A549 (cell line): ENCODE measurements at regions not wholly inside any gene's neighbourhood (a gene's known extent, or its start where the extent isn't known, plus 50 kb on each side); places are given as distances from the start of the nearest gene placed in this dataset.

Experiments
- ATAC-seq, 2 experiments: fragments of 200-7000 bp in 1 of 2; fragments of >200 bp in 1 of 2; cut with Nextera tagmentation in 1 of 2; cut with Tn5 transposase in 1 of 2; 3 replicates each; pipeline versions ENCODE4 v1.8.0 to v1.9.1; 2018 to 2020; ENCODE audit warnings: mild to moderate bottlenecking in 1 of 2, moderate library complexity in 1 of 2
- CTCF ChIA-PET: fragments of 300-600 bp; sonication (Branson Sonifier 250); formaldehyde crosslinking; extraction: SDS; loops from one replicate; lab custom pipeline; 2021; ENCODE audit warnings: antibody characterized with exemption, inconsistent platforms; lab: Yijun Ruan, JAX
- POLR2A ChIA-PET: fragments of 350-600 bp; formaldehyde crosslinking; extraction: SDS; loops from one replicate; lab custom pipeline; 2021; ENCODE audit warnings: antibody characterized with exemption, inconsistent platforms; lab: Yijun Ruan, JAX
- DNase-seq, 2 experiments: peaks; one replicate each; pipeline versions ENCODE4 v3.0.0 to v3.0.0-alpha.2; 2011 to 2016; ENCODE audit warnings: low read depth in 1 of 2, low spot score in 1 of 2
- FAIRE-seq: peaks from 2 replicates; lab custom pipeline; 2011; peaks lifted over from hg19 to GRCh38; lab: Jason Lieb, UNC
- H3K27ac ChIP-seq, 2 experiments: fragments of >200 bp; sonication (Bioruptor Twin); formaldehyde crosslinking; 3 replicates each; pipeline ENCODE4 v1.5.1; 2016 to 2017
- H3K4me1 ChIP-seq: fragments of >200 bp; sonication (Bioruptor Twin); formaldehyde crosslinking; 3 replicates; pipeline ENCODE4 v1.6.1; 2016
- H3K4me2 ChIP-seq: fragments of >200 bp; sonication (Bioruptor Twin); formaldehyde crosslinking; 3 replicates; pipeline ENCODE4 v1.6.1; 2016
- H3K4me3 ChIP-seq: fragments of >200 bp; sonication (Bioruptor Twin); formaldehyde crosslinking; 3 replicates; pipeline ENCODE4 v1.5.1; 2016
- H3K9me3 ChIP-seq: fragments of >200 bp; sonication (Bioruptor Twin); formaldehyde crosslinking; 3 replicates; pipeline ENCODE4 v1.6.1; 2016
- BCL3 ChIP-seq: fragments of >200 bp; sonication (Bioruptor Twin); formaldehyde crosslinking; IDR thresholded peaks from 3 replicates; pipeline ENCODE4 v1.6.1; 2016
- EP300 ChIP-seq, 2 experiments: fragments of >200 bp; sonication (Bioruptor Twin); formaldehyde crosslinking; IDR thresholded peaks; 2 replicates in 1 of 2; 3 replicates in 1 of 2; pipeline ENCODE4 v1.6.1; 2016 to 2017
- FOXS1 ChIP-seq: fragments of 250-450 bp; sonication (Bioruptor Pico); IDR thresholded peaks from 2 replicates; pipeline ENCODE4 v1.5.0; 2020; ENCODE audit warnings: mild to moderate bottlenecking, moderate library complexity
- GATA3 ChIP-seq: IDR thresholded peaks from 2 replicates; pipeline ENCODE4 v1.6.1; 2012; ENCODE audit warnings: borderline replicate concordance
- HES2 ChIP-seq: fragments of >200 bp; sonication (Bioruptor Twin); formaldehyde crosslinking; IDR thresholded peaks from 2 replicates; pipeline ENCODE4 v1.6.1; 2016
- JUN ChIP-seq, 2 experiments: fragments of >200 bp; sonication (Bioruptor Twin); formaldehyde crosslinking; IDR thresholded peaks; 2 replicates in 1 of 2; 3 replicates in 1 of 2; pipeline ENCODE4 v1.6.1; 2016 to 2017
- JUNB ChIP-seq: fragments of >200 bp; sonication (Bioruptor Twin); formaldehyde crosslinking; IDR thresholded peaks from 2 replicates; pipeline ENCODE4 v1.6.1; 2016
- KDM1A ChIP-seq: fragments of 200-600 bp; sonication (generic); IDR thresholded peaks from 2 replicates; pipeline ENCODE4 v1.6.1; 2016; ENCODE audit warnings: low read depth, mild to moderate bottlenecking
- MAX ChIP-seq: IDR thresholded peaks from 2 replicates; pipeline ENCODE4 v1.6.1; 2012
- MAZ ChIP-seq: fragments of 150-350 bp; IDR thresholded peaks from 2 replicates; pipeline ENCODE4 v1.6.1; 2014; ENCODE audit warnings: antibody characterized with exemption, low read depth, low read length, borderline replicate concordance
- NFE2L2 ChIP-seq: fragments of 150-350 bp; conservative IDR thresholded peaks from 2 replicates; pipeline ENCODE4 v1.6.1; 2014; ENCODE audit warnings: low read length
- NR3C1 ChIP-seq: fragments of >200 bp; sonication (Bioruptor Twin); formaldehyde crosslinking; IDR thresholded peaks from 3 replicates; pipeline ENCODE4 v1.6.1; 2017
- POLR2A ChIP-seq: IDR thresholded peaks from 2 replicates; pipeline ENCODE4 v1.6.1; 2012; ENCODE audit warnings: mild to moderate bottlenecking, low read length
- POLR2AphosphoS2 ChIP-seq: conservative IDR thresholded peaks from 2 replicates; pipeline ENCODE4 v1.6.1; 2012; ENCODE audit warnings: low read length, improper control_type of control experiment, inconsistent platforms
- RAD21 ChIP-seq, 2 experiments: fragments of >200 bp in 1 of 2; sonication (Bioruptor Twin) in 1 of 2; formaldehyde crosslinking in 1 of 2; IDR thresholded peaks in 1 of 2; conservative IDR thresholded peaks in 1 of 2; 2 replicates in 1 of 2; 3 replicates in 1 of 2; pipeline ENCODE4 v1.6.1; 2012 to 2018; ENCODE audit warnings: inconsistent platforms in 1 of 2
- RFX5 ChIP-seq: fragments of 450-650 bp; IDR thresholded peaks from 2 replicates; pipeline ENCODE4 v1.7.1; 2014; ENCODE audit warnings: antibody characterized with exemption, mild to moderate bottlenecking, moderate library complexity
- RNF2 ChIP-seq: fragments of 200-600 bp; sonication (generic); IDR thresholded peaks from 2 replicates; pipeline ENCODE4 v1.6.1; 2016; ENCODE audit warnings: low read depth, mild to moderate bottlenecking, antibody characterized with exemption, moderate library complexity, borderline replicate concordance
- SMC3 ChIP-seq: fragments of >200 bp; sonication (Bioruptor Twin); formaldehyde crosslinking; IDR thresholded peaks from 3 replicates; pipeline ENCODE4 v1.6.1; 2018; ENCODE audit warnings: inconsistent platforms
- TFCP2L1 ChIP-seq: fragments of 250-450 bp; sonication (Bioruptor Pico); IDR thresholded peaks from 2 replicates; pipeline ENCODE4 v1.5.0; 2021; ENCODE audit warnings: mild to moderate bottlenecking
- TP53 ChIP-seq: fragments of 250-450 bp; sonication (Bioruptor Pico); IDR thresholded peaks from 2 replicates; pipeline ENCODE4 v1.5.0; 2021; ENCODE audit warnings: mild to moderate bottlenecking, moderate library complexity
- ZC3H11A ChIP-seq: fragments of 450-650 bp; IDR thresholded peaks from 2 replicates; pipeline ENCODE4 v1.6.1; 2014; ENCODE audit warnings: antibody characterized with exemption, mild to moderate bottlenecking
- ZFP36 ChIP-seq: fragments of 450-650 bp; IDR thresholded peaks from 2 replicates; pipeline ENCODE4 v1.6.1; 2014; ENCODE audit warnings: borderline replicate concordance; ENCODE audit not compliant: partially characterized antibody
- ZSCAN20 ChIP-seq: fragments of 250-450 bp; sonication (Bioruptor Pico); IDR thresholded peaks from 2 replicates; pipeline ENCODE4 v1.8.0; 2022; ENCODE audit warnings: mild to moderate bottlenecking, moderate library complexity
- WGBS: methylation state at CpG from one replicate; pipeline ENCODE4 v1.1.6; 2017; ENCODE audit errors: missing lambda C conversion rate; 5-methylcytosine and 5-hydroxymethylcytosine counted together
- TF ChIP-seq, protein P1 (sequence below): fragments of 150-350 bp; IDR thresholded peaks from 2 replicates; pipeline ENCODE4 v1.6.1; 2014; ENCODE audit warnings: low read depth, mild to moderate bottlenecking, low read length

DNA sequence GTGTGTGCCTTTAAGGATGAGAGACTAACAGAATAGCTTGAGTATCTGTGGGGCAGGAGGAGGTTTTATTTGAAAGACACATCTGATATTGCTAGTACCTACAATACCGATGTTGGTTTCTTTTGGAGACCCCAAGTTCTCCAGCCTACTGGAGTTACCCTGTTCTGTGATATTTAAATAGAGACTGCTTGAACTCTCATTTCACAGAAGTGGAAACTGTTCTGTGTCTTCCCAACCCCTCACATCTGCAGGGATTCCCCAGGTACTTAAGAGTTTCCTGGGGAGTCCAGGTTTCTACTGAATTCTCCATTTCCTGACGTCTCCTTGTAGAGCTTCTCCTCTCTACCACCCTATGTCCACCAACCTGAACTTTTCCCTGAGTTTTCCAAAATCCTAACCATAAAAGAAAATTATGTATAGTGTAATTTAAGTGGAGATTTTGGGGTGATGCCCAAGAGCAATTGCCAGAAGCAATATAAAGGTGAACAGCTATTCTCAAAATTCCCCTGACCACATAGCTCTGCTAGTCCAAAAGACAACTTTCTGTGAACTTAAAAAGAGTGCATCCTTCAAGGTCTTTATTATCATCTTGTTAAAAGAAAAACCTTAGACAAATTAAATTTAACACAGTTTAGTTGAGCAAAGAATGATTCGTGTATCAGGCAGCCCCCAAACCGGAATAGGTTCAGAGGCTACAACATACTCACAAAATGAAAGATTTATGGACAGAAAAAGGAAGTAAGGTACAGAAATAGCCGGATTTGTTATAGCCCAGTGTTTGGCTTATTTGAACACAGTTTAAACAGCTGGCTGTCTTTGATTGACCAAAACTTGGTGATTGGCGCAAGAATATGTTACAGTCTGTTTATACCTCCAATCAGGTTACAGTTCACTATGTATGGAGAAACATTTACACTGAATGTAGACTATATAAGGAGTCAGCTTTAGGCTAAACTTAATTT lies 373.4 kb downstream of the NUAK1 start:
- DNase-seq (no peak), ATAC-seq (no peak), FAIRE-seq (no peak)
- POLR2A ChIA-PET: no interaction called here
- 55% methylated on average over 6 of the region's 6 CpGs for WGBS
- no peak overlapping the region for H3K27ac ChIP-seq
- H3K4me1 ChIP-seq: peaks cover 7% of the 10 kb centered on the region; the same call in 2 of the 3 replicates
- H3K4me2 ChIP-seq: no peak overlapping the region
- no peaks in the 10 kb centered on the region for H3K9me3 ChIP-seq
- TF ChIP-seq MAZ (no peak), MAX (no peak), RFX5 (no peak), ZC3H11A (no peak), EP300 (IDR thresholded peaks at IDR 0.05) (no peak), TP53 (CRISPR knock-in tag) (no peak), NFE2L2 (no peak), POLR2A (no peak), GATA3 (no peak), TFCP2L1 (CRISPR knock-in tag) (no peak)
- TF ChIP-seq, protein P1, sequence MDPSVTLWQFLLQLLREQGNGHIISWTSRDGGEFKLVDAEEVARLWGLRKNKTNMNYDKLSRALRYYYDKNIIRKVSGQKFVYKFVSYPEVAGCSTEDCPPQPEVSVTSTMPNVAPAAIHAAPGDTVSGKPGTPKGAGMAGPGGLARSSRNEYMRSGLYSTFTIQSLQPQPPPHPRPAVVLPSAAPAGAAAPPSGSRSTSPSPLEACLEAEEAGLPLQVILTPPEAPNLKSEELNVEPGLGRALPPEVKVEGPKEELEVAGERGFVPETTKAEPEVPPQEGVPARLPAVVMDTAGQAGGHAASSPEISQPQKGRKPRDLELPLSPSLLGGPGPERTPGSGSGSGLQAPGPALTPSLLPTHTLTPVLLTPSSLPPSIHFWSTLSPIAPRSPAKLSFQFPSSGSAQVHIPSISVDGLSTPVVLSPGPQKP: no peak
- no peak overlapping the region for H3K4me3 ChIP-seq
- CTCF ChIA-PET: interaction anchor here (1.4 kb wide), 1 partner anchor 10 kb away, joined by 5 read pairs; no protein-coding TSS in a partner anchor

DNA sequence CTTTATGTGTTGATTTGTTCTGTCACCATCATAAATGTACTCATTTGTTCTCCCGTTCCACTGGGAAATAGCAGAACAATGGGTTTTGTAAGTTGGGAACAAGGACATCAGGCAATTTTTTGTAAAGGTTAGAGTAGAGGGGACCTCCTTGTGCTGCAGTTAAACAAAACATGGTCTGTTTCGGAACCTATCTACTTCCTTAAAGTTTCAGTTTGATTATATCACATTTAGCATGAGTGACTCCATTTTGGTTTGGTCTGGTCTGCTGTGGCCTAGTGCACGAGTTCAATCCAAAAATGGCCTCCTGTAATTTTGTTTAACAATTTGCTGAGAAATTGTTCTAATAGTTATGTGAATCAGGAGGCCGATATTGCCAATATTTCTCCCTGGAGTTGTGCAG lies 372.7 kb downstream of the NUAK1 start:
- Histone ChIP-seq H3K27ac (no peak overlapping the region), H3K9me3 (no peaks in the 10 kb centered on the region), H3K4me3 (no peak overlapping the region), H3K4me1 (peaks cover 6% of the 10 kb centered on the region; the same call in 2 of the 3 replicates), H3K4me2 (no peak overlapping the region)
- 71% methylated on average over 4 of the region's 4 CpGs for WGBS
- TF ChIP-seq JUNB (no peak), TFCP2L1 (CRISPR knock-in tag) (no peak), ZSCAN20 (CRISPR knock-in tag) (no peak), RAD21 (conservative IDR thresholded peaks at IDR 0.05 in 1 of 2, IDR thresholded peaks at IDR 0.05 in 1 of 2) (no peak), HES2 (no peak), EP300 (IDR thresholded peaks at IDR 0.05) (no peak), SMC3 (no peak), JUN (IDR thresholded peaks at IDR 0.05) (no peak), MAX (no peak), KDM1A (no peak), ZC3H11A (no peak), POLR2AphosphoS2 (no peak), BCL3 (no peak), ZFP36 (no peak), MAZ (no peak), RFX5 (no peak), POLR2A (no peak), FOXS1 (CRISPR knock-in tag) (no peak), RNF2 (no peak), NR3C1 (no peak)
- POLR2A ChIA-PET: no interaction called here
- FAIRE-seq (no peak), DNase-seq (no peak), ATAC-seq (no peak)
- CTCF ChIA-PET: no interaction called here
